C4-2B (cell line): ENCODE measurements at regions not wholly inside any gene's neighbourhood (a gene's known extent, or its start where the extent isn't known, plus 50 kb on each side); places are given as distances from the start of the nearest gene placed in this dataset.

Experiments
- H3K27ac ChIP-seq: fragments of 450-650 bp; 2 replicates; pipeline ENCODE4 v1.5.1; 2017
- ZFX ChIP-seq: fragments of 450-650 bp; IDR thresholded peaks from 2 replicates; pipeline ENCODE4 v1.6.1; 2017
- TF ChIP-seq, protein P1 (sequence below): fragments of 450-650 bp; conservative IDR thresholded peaks from 2 replicates; pipeline ENCODE4 v1.5.1; 2017; ENCODE audit warnings: mild to moderate bottlenecking

DNA sequence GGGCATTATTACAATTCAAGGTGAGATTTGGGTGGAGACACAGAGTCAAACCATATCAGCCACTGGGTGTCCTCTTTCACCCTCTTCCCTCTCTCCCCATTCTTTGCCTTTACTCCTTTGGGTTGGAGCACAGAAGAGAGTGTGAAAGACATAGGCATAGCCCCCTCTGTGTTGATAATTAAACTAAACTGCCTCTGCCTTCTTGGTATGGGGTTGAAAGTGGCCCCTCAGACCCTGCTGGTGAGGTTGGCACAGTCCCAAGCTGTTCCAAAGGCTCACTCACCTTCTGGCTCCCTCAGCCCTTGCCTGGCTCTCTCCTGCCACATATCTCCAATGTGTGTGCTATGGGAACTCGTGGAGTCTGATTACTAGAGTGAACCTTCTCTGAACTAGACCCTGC, 210.6 kb upstream of the RXFP2 start:
- no peak overlapping the region for H3K27ac ChIP-seq
- TF ChIP-seq ZFX = no peak
- TF ChIP-seq, protein P1, sequence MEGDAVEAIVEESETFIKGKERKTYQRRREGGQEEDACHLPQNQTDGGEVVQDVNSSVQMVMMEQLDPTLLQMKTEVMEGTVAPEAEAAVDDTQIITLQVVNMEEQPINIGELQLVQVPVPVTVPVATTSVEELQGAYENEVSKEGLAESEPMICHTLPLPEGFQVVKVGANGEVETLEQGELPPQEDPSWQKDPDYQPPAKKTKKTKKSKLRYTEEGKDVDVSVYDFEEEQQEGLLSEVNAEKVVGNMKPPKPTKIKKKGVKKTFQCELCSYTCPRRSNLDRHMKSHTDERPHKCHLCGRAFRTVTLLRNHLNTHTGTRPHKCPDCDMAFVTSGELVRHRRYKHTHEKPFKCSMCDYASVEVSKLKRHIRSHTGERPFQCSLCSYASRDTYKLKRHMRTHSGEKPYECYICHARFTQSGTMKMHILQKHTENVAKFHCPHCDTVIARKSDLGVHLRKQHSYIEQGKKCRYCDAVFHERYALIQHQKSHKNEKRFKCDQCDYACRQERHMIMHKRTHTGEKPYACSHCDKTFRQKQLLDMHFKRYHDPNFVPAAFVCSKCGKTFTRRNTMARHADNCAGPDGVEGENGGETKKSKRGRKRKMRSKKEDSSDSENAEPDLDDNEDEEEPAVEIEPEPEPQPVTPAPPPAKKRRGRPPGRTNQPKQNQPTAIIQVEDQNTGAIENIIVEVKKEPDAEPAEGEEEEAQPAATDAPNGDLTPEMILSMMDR = no peak

DNA sequence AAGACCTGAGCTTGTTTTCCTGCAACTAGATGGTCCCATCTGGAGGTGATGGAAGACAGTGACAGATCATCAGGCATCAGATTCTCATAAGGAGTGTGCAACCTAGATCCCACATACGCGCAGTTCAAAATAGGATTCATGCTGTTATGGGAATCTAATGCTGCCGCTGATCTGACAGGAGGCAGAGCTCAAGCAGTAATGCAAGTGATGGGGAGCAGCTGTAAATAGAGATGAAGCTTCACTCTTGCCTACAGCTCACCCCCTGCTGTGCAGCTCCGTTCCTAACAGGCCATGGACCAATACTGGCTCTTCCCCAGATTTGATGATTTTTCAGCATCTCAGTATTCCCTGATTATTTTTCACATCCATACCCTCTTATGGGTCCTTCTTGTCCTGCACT, 208.4 kb upstream of the RXFP2 start:
- TF ChIP-seq, protein P1 = no peak
- no peak for TF ChIP-seq ZFX
- no peak overlapping the region for H3K27ac ChIP-seq

DNA sequence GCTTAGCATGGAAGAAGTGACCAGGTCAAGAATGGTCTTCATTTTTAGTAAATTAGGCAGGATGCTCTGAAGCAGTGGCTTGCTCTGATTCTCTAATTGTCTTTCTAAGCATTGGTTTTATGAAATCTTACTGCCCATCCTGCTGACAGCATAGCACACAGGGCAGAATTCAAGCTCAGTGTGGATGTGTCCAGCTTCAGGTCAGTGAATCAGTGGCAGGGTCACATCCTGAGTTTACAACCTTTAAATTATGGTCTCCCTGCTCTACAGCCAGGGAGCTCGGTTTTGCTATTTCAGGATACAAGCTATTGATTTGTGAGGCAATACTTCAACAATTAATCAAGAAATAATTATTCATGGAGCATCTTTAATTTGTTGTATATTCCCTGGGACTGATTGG, 202.3 kb upstream of the RXFP2 start:
- H3K27ac ChIP-seq = no peak overlapping the region
- TF ChIP-seq ZFX = no peak
- TF ChIP-seq, protein P1 = no peak

DNA sequence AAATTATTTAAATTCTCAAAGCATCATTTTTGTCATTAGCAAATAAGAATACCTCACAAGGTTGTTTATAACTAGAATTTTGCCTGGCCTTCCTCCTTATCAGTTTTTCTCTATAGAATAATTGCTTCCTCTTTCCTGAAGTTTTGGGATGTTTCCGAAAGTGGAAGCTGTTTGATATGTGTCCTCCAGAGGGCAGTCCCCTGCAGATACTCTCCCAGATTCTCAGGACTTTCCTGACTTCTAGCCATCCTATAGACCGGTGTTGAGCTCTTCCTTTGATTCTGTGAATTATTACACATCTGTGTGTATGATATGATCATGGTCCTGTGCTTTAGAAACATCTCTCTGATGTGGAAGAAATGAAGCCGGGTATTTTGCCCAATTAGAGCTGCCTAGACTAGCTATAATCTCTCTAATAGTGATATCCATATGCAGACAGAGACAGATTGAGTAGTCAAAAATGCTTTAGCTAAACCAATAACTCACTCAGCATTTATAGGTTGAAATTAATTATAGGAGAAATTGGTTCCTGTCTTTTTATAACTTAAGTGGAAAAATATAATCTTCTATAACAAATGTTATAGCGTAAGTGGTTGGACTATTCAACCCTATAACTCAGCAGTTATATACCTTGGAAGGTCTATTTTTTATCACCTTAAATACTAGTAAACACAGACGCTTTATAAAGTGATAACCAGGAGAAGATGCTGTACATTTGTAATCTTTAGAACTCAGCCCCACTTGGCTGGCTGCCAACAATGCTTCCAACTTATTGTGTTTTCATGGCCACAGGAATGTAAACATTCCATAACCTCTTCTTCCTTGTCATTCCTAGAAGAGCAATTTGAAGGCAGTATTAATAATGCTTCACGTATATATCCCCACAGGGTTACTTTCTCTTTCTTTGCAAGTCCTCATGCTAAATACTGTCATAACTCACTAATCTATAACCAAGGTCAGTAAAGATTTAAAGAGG, 201.0 kb upstream of the RXFP2 start:
- TF ChIP-seq, protein P1 = peak; percentile 96
- no peak for TF ChIP-seq ZFX
- H3K27ac ChIP-seq = no peak overlapping the region

DNA sequence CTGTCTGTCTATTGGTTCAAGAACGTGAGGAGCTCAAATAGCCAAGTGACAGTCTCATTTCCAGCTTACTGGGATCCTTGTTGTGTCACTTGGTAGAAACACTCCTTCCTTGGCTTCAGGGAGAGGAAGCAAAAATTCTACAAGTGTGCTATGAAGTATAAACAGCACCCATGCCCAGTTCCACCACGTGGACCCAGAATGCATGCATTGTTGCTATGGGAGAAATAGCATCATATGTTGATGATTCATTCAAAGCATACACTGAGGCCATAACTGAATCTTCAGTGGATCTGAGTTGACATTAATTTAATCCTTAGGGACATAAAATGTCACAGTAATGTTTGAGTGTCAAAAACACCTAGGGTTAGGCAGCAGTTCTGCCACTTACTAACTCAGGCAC, 199.0 kb upstream of the RXFP2 start:
- no peak overlapping the region for H3K27ac ChIP-seq
- TF ChIP-seq, protein P1 = no peak
- TF ChIP-seq ZFX = no peak

DNA sequence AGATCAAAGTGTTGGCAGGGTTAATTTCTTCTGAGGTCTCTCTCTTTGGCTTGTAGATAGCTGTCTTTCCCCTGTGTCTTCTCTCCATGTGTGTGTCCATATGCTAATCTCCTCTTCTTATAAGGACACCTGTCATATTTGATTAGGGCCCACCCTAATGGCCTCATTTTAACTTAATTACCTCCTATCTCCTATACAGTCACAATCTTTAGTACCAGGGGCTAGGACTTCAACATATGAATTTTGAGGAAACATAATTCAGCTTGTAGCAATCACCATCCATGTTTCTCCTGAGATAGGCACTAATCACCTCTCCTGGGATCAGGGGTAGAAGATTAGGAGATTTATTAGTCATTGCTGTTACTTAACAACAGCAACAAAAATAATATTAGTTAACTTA, 196.1 kb upstream of the RXFP2 start:
- no peak overlapping the region for H3K27ac ChIP-seq
- TF ChIP-seq ZFX = no peak
- TF ChIP-seq, protein P1 = no peak

DNA sequence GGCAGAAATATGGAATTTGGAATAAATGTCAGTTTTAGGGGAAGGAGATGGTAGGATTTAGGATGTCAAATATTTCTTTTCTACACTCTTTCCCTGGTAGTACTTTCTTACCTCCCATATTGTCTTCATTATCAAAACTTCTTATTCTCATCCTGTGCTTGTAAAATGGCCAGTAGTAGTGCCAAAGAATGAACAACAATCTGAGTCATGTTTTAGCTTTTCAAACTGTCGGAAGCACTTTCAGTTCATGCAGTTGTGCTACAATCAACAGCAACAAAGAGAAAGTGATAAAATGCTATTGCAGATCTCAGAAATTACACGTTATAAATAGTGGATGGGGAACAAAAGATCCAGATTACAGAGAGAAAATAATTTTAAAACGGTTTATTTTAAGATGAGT, 193.7 kb upstream of the RXFP2 start:
- no peak for TF ChIP-seq ZFX
- TF ChIP-seq, protein P1 = no peak
- no peak overlapping the region for H3K27ac ChIP-seq
